GM12878 (cell line): ENCODE measurements at regions not wholly inside any gene's neighbourhood (a gene's known extent, or its start where the extent isn't known, plus 50 kb on each side); places are given as distances from the start of the nearest gene placed in this dataset.

Experiments used
- ATF3 ChIP-seq: IDR thresholded peaks from 2 replicates; pipeline ENCODE4 v1.6.1; 2011; ENCODE audit warnings: low read depth, mild to moderate bottlenecking, low read length, moderate library complexity, borderline replicate concordance; ENCODE audit errors: extremely low read depth
- CTCF ChIP-seq, 3 experiments: IDR thresholded peaks in 2 of 3; conservative IDR thresholded peaks in 1 of 3; 2 replicates each; pipeline ENCODE4 v1.5.1; 2011; ENCODE audit warnings: low read depth in 3 of 3, low read length in 3 of 3, mild to moderate bottlenecking in 3 of 3, control low read depth in 2 of 3, moderate library complexity in 2 of 3, inconsistent platforms in 1 of 3, mixed read lengths in 1 of 3; ENCODE audit not compliant: control insufficient read depth in 2 of 3, insufficient read depth in 1 of 3; ENCODE audit errors: extremely low read depth in 1 of 3
- FOXK2 ChIP-seq: fragments of 450-650 bp; IDR thresholded peaks from 2 replicates; pipeline ENCODE4 v1.6.1; 2017; ENCODE audit warnings: mild to moderate bottlenecking, moderate library complexity
- IKZF1 ChIP-seq: fragments of 450-650 bp; conservative IDR thresholded peaks from 2 replicates; pipeline ENCODE4 v1.6.1; 2017; ENCODE audit warnings: antibody characterized with exemption, mild to moderate bottlenecking
- NBN ChIP-seq: fragments of 450-650 bp; IDR thresholded peaks from 2 replicates; pipeline ENCODE4 v1.6.1; 2016
- NRF1 ChIP-seq: conservative IDR thresholded peaks from 2 replicates; pipeline ENCODE4 v1.6.1; 2011; ENCODE audit warnings: mild to moderate bottlenecking, low read depth, low read length, improper control_type of control experiment
- PKNOX1 ChIP-seq: fragments of 450-650 bp; IDR thresholded peaks from 2 replicates; pipeline ENCODE4 v1.6.1; 2016; ENCODE audit warnings: mild to moderate bottlenecking
- SMC3 ChIP-seq: IDR thresholded peaks from 2 replicates; pipeline ENCODE4 v1.6.1; 2011; ENCODE audit warnings: low read length, improper control_type of control experiment, borderline replicate concordance
- SUPT20H ChIP-seq: IDR thresholded peaks from 2 replicates; pipeline ENCODE4 v1.6.1; 2011; ENCODE audit warnings: low read depth, mild to moderate bottlenecking, low read length, moderate library complexity, borderline replicate concordance; ENCODE audit not compliant: control insufficient read depth
- TAF1 ChIP-seq: IDR thresholded peaks from 2 replicates; pipeline ENCODE4 v1.6.1; 2011; ENCODE audit warnings: mild to moderate bottlenecking, low read depth, low read length, borderline replicate concordance
- ZNF24 ChIP-seq: fragments of 450-650 bp; IDR thresholded peaks from 2 replicates; pipeline ENCODE4 v1.6.1; 2017; ENCODE audit warnings: antibody characterized with exemption, mild to moderate bottlenecking

DNA sequence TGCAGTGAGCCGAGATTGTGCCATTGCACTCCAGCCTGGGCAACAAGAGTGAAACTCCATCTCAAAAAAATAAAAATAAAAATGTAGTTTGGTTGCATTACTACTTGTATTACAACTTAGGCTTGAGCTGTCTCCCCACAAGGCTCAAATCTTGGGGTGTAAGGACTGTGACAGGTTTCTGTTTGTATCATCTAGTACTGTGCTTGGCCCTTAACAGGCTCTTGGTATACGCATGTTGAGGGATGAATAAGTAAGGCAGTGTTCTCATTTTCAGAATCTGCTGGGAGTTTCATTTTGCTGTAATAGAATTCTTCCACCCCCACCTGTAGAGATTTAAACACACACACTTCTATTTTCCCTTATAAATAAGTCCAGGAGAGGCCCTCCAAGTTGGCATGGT lies 289.4 kb upstream of the EEF2KMT start:
- TF ChIP-seq PKNOX1 (no peak), CTCF (IDR thresholded peaks at IDR 0.05 in 2 of 3, conservative IDR thresholded peaks at IDR 0.05 in 1 of 3; ENCODE audit: control insufficient read depth in 2 of 3, extremely low read depth in 1 of 3, insufficient read depth in 1 of 3, low read depth in 3 of 3, low read length in 3 of 3) (no peak), ZNF24 (no peak), SUPT20H (no peak), SMC3 (no peak), ATF3 (no peak), TAF1 (no peak), NBN (no peak), NRF1 (no peak), FOXK2 (no peak), IKZF1 (no peak)
